ENCODE measurements at regions not wholly inside any gene's neighbourhood (a gene's known extent, or its start where the extent isn't known, plus 50 kb on each side); places are given as distances from the start of the nearest gene placed in this dataset.
"Not testable (repeated sequence)": the region's sequence is repeated elsewhere in the genome, so short reads cannot be mapped to it uniquely, and the experiment has no call there.

DNA sequence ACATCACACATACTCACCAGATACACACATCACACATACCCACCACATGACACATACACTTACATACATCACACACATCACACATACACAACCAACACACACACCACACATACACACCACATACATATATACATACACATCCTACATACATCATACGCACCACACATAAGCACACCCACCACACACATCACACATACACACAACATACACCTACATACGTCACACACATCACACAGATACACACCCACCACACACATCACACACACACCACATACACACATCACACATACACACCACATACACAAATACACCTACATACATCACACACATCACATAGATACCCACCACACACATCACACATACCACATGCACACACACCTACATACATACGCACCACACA lies 158.4 kb downstream of the NDUFA10 start:
- no peak for DNase-seq (ENCODE audit: extremely low read depth, low read depth, low spot score)

DNA sequence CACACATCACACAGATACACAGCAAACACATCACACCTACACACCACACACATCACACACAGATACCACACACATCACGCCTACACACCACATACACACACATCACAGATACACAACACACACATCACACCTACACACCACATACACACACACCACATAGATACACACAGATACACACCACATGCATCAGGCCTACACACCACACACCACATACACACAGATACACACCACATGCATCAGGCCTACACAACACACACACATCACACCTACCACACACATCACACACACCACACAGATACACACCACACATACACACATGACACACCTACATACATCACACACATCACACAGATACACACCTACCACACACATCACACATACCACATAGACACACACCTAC lies 158.8 kb downstream of the NDUFA10 start:
- no peak for DNase-seq (ENCODE audit: extremely low read depth, low read depth, low spot score)

DNA sequence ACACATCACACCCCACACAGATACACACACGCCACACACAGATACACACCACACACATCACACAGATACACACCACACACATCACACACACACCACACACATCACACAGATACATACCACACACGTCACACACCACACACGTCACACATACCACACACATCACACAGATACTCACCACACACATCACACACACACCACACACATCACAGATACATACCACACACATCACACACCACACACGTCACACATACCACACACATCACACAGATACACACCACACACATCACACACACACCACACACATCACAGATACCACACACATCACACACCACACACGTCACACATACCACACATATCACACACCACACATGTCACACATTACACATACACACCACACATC lies 159.3 kb downstream of the NDUFA10 start:
- DNase-seq (ENCODE audit: extremely low read depth, low read depth, low spot score): not testable (repeated sequence)

DNA sequence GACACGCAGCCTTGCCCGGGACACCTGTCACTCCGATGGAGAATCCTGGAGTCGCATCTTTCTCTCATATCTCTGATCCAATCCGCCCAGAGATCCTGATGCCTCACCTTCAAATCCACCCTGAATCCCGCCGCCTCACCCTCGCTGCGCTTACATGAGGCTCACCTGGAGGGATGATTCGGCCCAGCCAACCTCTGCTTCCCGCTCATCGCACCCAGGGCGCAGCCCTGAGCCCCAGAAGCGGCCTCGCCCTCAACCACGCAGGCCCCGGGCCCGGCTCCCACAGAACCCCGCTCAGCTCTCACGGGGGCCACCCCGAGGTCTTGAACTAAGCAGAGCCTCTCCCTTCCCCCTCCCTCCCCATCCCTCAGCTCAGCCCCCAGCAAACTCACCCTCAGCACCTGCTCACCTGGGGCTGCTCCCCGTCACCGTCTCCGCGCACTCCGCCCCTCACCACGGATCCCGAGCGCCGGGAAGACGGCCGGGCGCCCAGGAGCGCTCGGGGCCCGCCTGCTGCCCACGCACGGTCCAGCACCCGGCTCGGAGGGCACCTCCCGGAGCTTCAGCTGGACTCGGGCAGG lies 160.0 kb downstream of the NDUFA10 start:
- DNase-seq (ENCODE audit: extremely low read depth, low read depth, low spot score): no peak

DNA sequence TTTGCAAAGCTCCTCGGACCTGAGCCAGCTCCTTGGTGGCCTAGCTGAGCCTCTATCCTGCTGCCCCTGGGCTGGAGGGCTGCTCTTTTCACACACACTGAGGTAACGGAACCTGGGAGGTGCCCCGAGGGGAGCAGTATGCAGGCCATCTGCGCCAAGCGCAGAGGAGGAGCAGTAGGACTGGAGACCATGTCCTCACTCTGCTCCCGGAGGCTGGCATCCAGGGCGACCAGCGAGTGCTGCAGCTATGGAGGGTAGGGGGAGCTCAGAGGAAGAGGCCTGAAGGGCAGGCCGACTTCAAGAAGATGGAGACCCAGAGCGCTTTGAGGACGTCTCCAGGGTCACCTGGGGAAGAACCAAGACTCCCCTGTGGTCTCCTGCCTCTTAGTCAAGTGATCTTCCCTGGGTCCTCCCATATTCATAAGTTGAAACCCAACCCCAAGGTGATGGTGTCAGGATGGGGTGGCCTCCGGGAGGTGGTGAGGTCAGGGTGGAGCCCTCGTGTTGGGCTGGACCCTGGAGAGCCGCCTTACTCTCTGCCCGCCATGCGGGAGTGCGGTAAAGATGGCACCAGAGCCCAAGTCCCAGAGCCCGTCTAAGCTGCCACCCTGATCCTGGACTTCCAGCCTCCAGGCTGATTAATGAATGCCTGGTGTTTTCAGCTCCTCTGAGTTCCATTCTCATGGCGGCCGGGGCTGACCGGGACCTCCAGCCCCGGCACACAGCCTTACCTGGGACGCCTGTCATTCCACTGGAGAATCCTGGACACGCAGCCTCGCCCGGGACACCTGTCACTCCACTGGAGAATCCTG lies 160.7 kb downstream of the NDUFA10 start:
- DNase-seq (ENCODE audit: extremely low read depth, low read depth, low spot score): no peak

DNA sequence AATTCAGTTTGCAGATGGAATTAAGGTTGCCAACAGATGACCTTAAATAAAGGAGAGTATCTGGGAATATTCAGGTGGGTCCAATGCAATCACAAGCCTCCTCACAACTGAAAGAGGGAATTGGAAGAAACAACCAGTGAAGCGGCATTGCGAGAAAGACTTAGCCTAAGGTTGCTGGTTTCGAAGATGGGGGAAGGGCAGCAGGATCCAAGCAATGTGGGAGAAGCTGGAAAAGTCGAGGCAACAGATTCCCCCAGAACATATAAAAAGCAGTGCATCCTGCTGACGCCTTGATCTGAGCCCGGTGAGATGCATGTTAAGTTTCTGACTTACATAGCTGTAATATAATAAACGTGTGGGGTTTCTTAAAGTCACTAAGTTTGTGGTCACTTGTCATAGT lies 162.5 kb downstream of the NDUFA10 start:
- no peak for DNase-seq (ENCODE audit: extremely low read depth, low read depth, low spot score)

DNA sequence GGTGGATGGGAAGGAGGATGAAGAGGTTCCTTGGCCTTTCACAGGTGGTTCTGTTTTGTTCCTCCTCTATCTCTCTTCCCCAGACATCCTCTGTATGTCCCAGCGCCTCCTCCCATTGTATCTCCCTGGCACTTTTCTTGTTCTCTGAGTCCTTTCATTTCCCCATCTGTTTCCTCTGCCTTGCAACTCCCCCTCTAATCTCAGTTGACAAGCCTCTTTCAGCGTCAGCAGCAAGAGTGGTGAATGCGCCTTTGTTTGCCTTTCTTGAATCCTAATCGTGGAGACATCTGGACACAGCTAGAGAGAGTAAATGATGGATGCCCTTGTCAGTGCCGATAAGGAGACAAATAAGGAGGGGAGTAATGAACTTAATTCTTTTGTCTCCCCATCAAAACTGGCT lies 167.0 kb downstream of the NDUFA10 start:
- DNase-seq (ENCODE audit: extremely low read depth, low read depth, low spot score): no peak

DNA sequence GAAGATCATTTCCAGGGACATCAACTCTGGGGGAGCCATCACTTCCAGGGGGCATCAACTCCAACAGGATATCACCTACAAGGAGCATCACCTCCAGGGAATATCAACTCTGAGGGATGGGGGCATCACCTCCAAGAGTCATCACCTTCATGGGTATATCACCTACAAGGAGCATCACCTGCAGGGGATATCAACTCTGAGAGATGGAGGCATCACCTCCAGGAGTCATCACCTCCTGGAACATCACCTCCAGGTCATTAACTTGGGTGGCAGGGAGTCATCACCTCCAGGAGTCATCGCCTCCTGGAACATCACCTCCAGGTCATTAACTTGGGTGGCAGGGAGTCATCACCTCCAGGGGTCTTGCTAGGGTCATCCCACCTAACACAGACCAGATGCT lies 167.6 kb downstream of the NDUFA10 start:
- no peak for DNase-seq (ENCODE audit: extremely low read depth, low read depth, low spot score)

DNA sequence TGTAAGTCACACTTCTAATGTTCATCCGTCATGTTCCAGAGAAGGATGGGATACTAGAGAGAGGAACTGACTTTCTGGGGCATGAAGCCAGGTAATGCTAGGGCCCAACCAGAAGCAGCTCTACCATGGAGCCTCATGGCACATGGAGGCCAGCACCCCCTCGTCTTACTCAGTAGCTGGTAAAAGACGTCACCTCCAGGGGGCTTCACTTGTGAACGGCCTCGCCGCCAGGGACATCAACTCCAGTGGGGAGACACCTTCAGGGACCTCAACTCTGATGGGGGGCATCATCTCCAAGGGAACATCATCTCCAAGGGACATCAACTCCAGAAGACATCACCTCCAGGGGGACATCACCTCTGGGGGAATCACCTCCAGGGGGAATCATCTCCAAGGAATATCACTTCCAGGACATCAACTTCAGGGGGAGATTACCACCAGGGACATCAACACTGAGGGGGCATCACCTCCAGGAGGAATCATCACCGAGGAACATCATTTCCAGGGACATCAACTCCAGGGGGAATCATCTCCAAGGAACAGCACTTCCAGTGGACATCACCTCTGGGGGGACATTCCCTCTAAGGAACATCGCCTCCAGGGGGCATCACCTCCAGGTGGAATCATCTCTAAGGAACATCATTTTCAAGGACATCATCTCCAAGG lies 168.4 kb downstream of the NDUFA10 start:
- DNase-seq (ENCODE audit: extremely low read depth, low read depth, low spot score): no peak

DNA sequence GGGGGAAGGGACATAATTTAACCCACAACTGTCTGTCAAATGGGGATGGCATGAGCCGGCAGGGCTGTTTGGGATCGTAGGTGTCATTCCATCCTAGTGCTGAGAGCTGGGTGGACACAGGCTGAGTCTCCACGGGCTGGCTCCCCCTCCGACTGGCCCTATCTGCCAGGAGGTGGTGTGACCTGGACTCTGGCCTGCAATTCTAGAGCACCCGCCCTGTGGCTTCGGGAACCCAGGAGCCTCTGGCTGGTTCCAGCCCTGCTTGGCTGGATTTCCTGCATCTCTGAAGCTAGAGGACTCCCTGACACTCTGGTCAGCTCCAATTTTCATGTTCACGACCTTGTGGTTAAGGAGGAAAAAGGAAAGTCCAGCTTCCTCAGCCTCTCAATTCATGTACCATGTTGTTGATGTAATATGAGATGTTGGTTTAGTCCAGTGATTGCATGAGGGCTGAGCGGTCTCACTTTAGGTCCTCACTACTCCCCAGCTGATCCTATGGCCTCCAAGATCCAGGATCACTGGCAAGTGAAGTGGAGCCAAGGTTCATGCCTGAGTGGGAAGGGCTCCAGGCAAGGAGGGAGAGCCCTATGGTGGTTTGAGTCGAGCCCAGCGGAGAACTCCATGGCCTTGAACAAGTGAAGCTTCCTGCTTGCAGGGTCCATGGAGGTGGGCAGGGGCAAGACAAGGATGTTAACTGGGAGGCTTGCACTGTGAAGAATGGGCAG lies 169.1 kb downstream of the NDUFA10 start:
- no peak for DNase-seq (ENCODE audit: extremely low read depth, low read depth, low spot score)

DNA sequence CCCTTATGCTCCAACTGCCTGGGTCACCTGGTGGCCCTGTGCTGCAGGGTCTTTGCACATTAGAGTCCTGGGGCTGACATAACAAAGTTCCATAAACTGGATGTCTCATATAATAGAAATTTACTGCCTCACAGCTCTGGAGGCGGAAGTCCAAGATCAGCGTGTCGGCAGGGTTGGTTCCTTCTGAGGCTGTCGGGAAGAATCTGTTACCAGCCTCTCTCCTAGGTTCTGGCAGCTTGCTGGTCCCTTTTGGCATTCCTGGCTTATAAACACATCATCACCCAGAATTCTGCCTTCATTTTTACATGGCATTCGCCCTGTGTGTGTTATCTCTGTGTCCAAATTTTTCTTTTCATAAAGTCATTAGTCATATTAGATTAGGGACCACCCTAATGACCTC lies 170.5 kb downstream of the NDUFA10 start:
- DNase-seq (ENCODE audit: extremely low read depth, low read depth, low spot score): no peak

DNA sequence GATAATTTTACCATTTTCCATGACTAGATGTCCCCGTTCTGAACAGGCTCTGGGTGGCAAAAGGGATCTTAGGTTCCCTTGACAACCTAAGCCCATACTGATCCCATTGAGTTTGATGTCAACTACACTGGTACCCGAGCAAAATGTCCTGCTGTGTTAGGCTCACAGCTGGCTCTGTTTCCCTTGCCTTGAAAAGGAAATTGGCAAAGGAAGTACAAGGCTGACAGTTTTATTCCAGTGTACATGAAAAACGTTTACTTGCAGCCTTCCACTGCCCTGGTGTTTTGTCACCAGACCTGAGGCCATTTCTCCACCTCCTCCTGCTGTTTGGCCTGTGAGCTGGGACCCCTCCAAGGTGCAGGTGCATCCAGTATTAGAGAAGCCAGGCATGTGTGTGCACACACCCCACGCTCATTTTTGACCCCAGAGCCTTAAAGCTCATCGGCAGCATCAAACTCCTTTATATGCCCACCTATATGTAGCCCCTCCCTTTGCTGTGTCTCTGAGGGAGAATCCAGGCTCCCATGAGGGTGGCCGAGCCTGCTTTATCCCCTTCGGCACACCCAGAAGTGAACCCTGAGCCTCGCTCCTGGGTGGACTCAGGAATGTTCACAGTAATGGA lies 171.3 kb downstream of the NDUFA10 start:
- no peak for DNase-seq (ENCODE audit: extremely low read depth, low read depth, low spot score)

DNA sequence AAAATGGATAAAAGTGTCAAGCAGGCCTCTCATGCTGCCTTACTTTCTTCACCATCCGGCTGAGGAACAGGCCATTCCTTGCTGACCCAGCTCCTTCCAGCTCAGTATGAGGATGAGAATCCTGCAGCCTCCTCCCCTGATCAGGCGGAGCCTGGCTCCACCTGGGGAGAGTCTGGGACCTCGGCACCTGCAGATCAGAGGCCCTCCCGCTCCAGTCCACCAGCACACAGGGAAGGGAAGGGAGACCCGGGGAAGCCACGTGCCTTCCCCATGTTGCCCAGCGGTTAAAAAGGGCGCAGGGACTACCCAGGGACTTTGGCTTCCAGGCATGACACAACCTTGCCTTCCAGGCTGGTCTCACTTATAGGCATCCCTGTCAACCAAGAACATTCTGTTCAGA lies 172.0 kb downstream of the NDUFA10 start:
- DNase-seq (ENCODE audit: extremely low read depth, low read depth, low spot score): no peak

DNA sequence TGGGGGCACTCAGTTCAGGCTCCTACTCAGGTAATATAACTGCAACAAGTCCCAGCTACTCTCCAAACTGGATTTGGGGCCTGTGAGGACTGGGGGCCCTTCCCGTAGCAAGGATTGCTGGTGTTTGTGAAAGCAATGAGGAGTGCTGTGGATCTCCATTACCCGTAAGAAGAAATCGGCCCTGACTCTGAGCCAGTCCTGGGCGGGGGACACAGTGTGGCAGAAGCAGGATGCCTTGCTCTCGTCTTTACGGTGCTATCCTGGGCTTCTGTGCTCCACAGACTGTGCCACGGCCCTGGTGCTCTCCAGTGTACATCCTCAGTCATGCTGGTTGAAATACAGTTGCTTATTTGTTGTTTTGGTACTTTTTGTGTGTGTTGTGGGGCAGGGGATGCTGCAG lies 172.9 kb downstream of the NDUFA10 start:
- no peak for DNase-seq (ENCODE audit: extremely low read depth, low read depth, low spot score)

DNA sequence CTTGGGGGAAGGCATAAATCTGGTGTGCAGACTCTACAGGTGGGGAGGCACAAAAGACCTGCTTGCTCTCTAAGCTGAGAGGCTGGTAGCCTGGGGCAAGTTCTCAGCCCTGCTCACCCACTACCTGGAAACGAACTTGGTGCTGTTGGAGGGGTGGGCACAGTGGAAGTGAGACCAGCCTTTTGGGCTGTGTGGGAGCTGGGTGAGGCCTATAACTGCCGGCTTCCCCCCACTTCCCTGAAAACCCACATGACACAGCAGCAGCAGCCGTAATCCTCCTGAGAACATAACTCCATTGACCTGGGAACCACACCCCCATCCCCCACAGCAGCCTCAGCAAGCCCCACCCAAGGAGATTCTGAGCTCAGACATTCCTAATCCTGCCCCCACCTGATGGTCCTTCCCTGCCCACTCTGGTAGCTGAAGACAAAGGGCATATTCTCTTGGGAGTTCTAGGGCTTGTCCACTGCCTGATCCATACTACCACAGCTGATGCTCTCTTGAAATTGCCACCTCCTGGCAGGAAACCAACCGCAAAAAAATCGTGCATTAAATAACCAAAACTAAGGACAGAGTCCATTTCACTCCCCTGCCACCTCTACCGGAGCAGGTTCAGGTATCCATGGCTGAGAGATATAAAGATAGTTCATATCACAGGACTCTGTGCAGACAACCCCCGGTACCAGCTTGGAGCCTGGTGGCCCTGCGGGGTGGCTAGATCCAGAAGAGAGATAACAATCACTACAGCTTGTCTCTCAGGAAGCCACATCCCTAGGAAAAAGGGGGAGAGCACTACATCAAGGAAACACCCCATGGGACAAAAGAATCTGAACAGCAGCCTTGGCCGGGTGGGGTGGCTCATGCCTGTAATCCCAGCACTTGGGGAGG lies 178.1 kb downstream of the NDUFA10 start:
- DNase-seq (ENCODE audit: extremely low read depth, low read depth, low spot score): no peak

DNA sequence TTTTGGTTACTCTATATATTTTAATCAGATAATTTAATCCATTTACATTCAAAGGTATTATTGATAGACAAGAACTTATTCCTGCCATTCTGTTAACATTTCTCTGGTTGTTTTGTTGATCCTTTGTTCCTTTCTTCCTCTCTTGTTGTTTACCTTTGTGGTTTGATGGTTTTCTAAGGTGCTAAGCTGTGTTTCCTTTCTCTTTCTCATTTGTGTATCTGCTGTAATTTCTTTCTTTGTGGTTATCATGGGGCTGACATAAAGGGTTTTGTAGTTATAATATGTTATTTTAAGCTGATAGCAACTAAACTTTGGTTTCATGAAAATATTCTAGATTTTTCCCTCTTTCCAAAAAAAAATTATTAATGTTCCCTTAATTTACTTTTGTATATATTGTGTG lies 179.2 kb downstream of the NDUFA10 start:
- no peak for DNase-seq (ENCODE audit: extremely low read depth, low read depth, low spot score)

DNA sequence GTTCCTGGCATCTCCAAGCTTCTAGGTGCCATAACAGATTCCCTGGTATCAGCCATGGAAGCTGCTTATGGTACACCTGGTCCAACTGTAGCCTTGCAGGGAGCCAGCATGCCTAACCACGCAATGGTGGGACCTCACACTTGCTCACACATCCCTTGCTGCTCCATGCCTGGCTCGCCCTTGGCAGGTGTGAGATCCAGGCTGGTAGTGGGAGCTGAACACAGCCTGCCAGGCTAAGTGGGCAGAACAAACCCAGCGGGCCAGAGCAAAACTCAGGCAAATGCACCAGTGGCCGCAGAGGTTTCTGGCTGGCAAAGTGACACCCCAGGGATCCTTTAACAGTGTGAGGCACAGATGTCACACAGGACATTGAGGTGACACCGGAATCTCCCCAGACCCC lies 185.8 kb downstream of the NDUFA10 start:
- DNase-seq (ENCODE audit: extremely low read depth, low read depth, low spot score): no peak

DNA sequence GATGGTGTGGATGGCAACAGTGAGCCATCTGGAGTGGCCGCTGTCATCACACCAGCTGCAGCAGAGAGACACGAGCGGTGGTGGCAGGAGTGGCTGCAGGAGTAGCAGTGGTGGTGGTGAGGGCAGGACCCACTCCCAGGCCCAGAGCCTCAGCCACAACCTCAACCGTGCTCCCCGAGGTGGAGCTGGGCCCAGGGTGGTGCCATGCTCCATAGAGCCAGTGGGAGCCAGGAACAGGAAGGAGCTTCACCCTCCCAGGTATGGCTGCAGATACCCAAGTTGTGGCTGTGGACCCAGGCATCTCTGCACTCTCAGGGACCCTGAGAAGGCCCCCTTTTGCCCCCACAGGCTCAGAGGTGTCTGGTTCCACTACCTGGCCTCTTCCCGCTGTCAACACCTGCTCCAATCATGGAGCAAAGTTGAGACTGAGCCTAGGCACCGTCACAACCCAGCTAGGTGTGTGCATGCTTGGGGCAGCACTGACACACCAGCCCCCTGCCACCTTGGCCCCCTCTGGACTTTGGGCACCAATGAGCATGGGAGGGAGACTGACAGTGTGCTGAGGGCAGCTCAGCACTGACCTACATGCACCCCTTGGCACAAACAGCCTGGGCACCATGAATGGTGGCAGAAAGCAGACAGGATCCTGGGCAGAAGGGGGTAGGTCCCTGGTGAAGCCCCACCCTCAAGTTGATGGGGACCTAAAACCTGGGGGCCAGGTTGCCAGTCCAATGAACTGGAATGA lies 188.9 kb downstream of the NDUFA10 start:
- no peak for DNase-seq (ENCODE audit: extremely low read depth, low read depth, low spot score)

DNA sequence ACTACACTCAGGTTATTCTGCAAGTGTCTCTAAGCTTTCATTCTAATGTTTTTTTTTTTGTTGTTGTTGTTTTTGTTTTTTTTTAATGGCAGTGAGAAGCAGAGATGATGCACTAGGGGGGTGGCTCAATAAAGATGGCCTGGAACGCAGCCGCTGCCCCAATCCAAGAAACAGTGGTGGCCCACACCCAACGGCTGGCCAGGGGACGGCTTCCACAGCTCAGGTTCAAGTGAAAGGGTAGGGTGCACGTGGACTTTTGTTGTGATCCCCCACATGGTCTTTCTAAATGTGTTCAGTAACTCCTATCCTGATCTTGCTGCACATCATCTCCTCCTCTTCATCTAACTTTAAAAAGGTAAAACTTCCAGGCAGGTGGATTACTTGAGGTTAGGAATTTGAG lies 190.1 kb downstream of the NDUFA10 start:
- DNase-seq (ENCODE audit: extremely low read depth, low read depth, low spot score): no peak

Measured in glomerular endothelial cell (primary cell).